NCI-H446 (cell line): ENCODE measurements at regions not wholly inside any gene's neighbourhood (a gene's known extent, or its start where the extent isn't known, plus 50 kb on each side); places are given as distances from the start of the nearest gene placed in this dataset.
A peak's percentile ranks its signal among the peaks of the same experiment; 100 is the strongest.

Experiments used
- DNase-seq, 2 experiments: peaks; one replicate each; lab custom pipeline; 2025; lab: John Stamatoyannopoulos, UW

- DNase-seq = no peak
Measured at GRCh38 chr10:83037653-83038052, 1101.7 kb upstream of the GHITM start.

GRCh38 chr10:83038631-83039030 lies 1100.7 kb upstream of the GHITM start:
- no peak for DNase-seq

GRCh38 chr10:83045731-83046130 lies 1093.6 kb upstream of the GHITM start:
- DNase-seq = no peak

- no peak for DNase-seq
Measured at GRCh38 chr10:83050815-83051214, 1088.5 kb upstream of the GHITM start.

- no peak for DNase-seq
Measured at GRCh38 chr10:83062871-83063270, 1076.4 kb upstream of the GHITM start.

GRCh38 chr10:83073472-83073871 lies 1065.8 kb upstream of the GHITM start:
- no peak for DNase-seq

- peak in 1 of 2 experiments; percentile 51 for DNase-seq
Measured at GRCh38 chr10:83075016-83075814, 1064.1 kb upstream of the GHITM start.

GRCh38 chr10:83075815-83076355 lies 1063.4 kb upstream of the GHITM start:
- DNase-seq = no peak

- DNase-seq = no peak
Measured at GRCh38 chr10:83076443-83076842, 1062.9 kb upstream of the GHITM start.

GRCh38 chr10:83078160-83078559 lies 1061.1 kb upstream of the GHITM start:
- no peak for DNase-seq

GRCh38 chr10:83078645-83079044 lies 1060.7 kb upstream of the GHITM start:
- DNase-seq = no peak

- DNase-seq = peak in 1 of 2 experiments; percentile 2
Measured at GRCh38 chr10:83083831-83084230, 1055.5 kb upstream of the GHITM start.

- no peak for DNase-seq
Measured at GRCh38 chr10:83089335-83089734, 1050.0 kb upstream of the GHITM start.

GRCh38 chr10:83104616-83105015 lies 1034.7 kb upstream of the GHITM start:
- no peak for DNase-seq

GRCh38 chr10:83108565-83109333 lies 1030.6 kb upstream of the GHITM start:
- DNase-seq = no peak

- no peak for DNase-seq
Measured at GRCh38 chr10:83119346-83119745, 1020.0 kb upstream of the GHITM start.

- DNase-seq = no peak
Measured at GRCh38 chr10:83122336-83122735, 1017.0 kb upstream of the GHITM start.

GRCh38 chr10:83127942-83128575 lies 1011.2 kb upstream of the GHITM start:
- no peak for DNase-seq

GRCh38 chr10:83140811-83141210 lies 998.5 kb upstream of the GHITM start:
- no peak for DNase-seq

- no peak for DNase-seq
Measured at GRCh38 chr10:83142074-83142563, 997.2 kb upstream of the GHITM start.

GRCh38 chr10:83144461-83144860 lies 994.8 kb upstream of the GHITM start:
- DNase-seq = no peak

- DNase-seq = no peak
Measured at GRCh38 chr10:83153714-83154113, 985.6 kb upstream of the GHITM start.
